CD14-positive monocyte (primary cell): ENCODE measurements at regions not wholly inside any gene's neighbourhood (a gene's known extent, or its start where the extent isn't known, plus 50 kb on each side); places are given as distances from the start of the nearest gene placed in this dataset.

Source experiments
- DNase-seq, 3 donors: peaks; one replicate each; pipeline ENCODE4 v3.0.0-alpha.2; 2011 to 2022
- H2AFZ ChIP-seq: 2 replicates; pipeline ENCODE4 v1.6.0; 2012; ENCODE audit warnings: mild to moderate bottlenecking, low read depth, low read length, inconsistent platforms; ENCODE audit not compliant: insufficient read depth, poor library complexity, severe bottlenecking
- H3K27ac ChIP-seq, 2 donors: 1 replicate in 1 of 2; 2 replicates in 1 of 2; pipeline ENCODE4 v1.5.1; 2012 to 2013; ENCODE audit warnings: low read length in 2 of 2, control low read depth in 1 of 2, inconsistent platforms in 1 of 2, low read depth in 1 of 2, mild to moderate bottlenecking in 1 of 2
- H3K27me3 ChIP-seq, 2 donors: one replicate each; pipeline versions ENCODE4 v1.6.0 to v1.6.1; 2011 to 2013; ENCODE audit warnings: low read length in 2 of 2; ENCODE audit not compliant: control insufficient read depth in 2 of 2, insufficient read depth in 2 of 2
- H3K36me3 ChIP-seq, 2 donors: replicated peaks in 1 of 2; 1 replicate in 1 of 2; 2 replicates in 1 of 2; pipeline versions ENCODE4 v1.5.1 to v1.6.1; 2012 to 2013; ENCODE audit warnings: low read length in 2 of 2, control low read depth in 1 of 2, inconsistent platforms in 1 of 2, mild to moderate bottlenecking in 1 of 2; ENCODE audit not compliant: insufficient read depth in 2 of 2, control insufficient read depth in 1 of 2
- H3K4me1 ChIP-seq, 2 donors: 1 replicate in 1 of 2; 2 replicates in 1 of 2; pipeline versions ENCODE4 v1.5.1 to v1.6.1; 2012 to 2013; ENCODE audit warnings: low read length in 2 of 2, control low read depth in 1 of 2, inconsistent platforms in 1 of 2, mild to moderate bottlenecking in 1 of 2, moderate library complexity in 1 of 2; ENCODE audit not compliant: insufficient read depth in 2 of 2, control insufficient read depth in 1 of 2
- H3K4me2 ChIP-seq: replicated peaks from 2 replicates; pipeline ENCODE3; 2012; ENCODE audit warnings: low read length, moderate library complexity, mild to moderate bottlenecking; ENCODE audit not compliant: poor library complexity, severe bottlenecking; ENCODE audit errors: extremely low read depth
- H3K4me3 ChIP-seq, 3 experiments: fragments of 200-600 bp in 1 of 3; sonication (generic) in 1 of 3; replicated peaks in 1 of 3; 1 replicate in 2 of 3; 2 replicates in 1 of 3; pipeline ENCODE4 v1.5.1; 2011 to 2013; ENCODE audit warnings: low read length in 3 of 3, mild to moderate bottlenecking in 3 of 3, control low read depth in 2 of 3, low read depth in 2 of 3, inconsistent platforms in 1 of 3, moderate library complexity in 1 of 3
- H3K79me2 ChIP-seq: 2 replicates; pipeline ENCODE4 v1.6.0; 2012; ENCODE audit warnings: mild to moderate bottlenecking, control low read depth, inconsistent platforms, low read length, moderate library complexity; ENCODE audit not compliant: insufficient read depth
- H3K9ac ChIP-seq: 2 replicates; pipeline ENCODE4 v1.6.0; 2017; ENCODE audit warnings: low read length, mild to moderate bottlenecking; ENCODE audit not compliant: insufficient read depth, poor library complexity, severe bottlenecking
- H3K9me3 ChIP-seq, 2 donors: replicated peaks in 1 of 2; 1 replicate in 1 of 2; 2 replicates in 1 of 2; pipeline versions ENCODE4 v1.5.1 to v1.6.1; 2012 to 2013; ENCODE audit warnings: low read length in 2 of 2, control low read depth in 1 of 2; ENCODE audit not compliant: control insufficient read depth in 1 of 2, insufficient read depth in 1 of 2
- H4K20me1 ChIP-seq: 2 replicates; pipeline ENCODE4 v1.6.0; 2012; ENCODE audit warnings: mild to moderate bottlenecking, low read length, control low read depth, moderate library complexity; ENCODE audit not compliant: insufficient read depth
- H3K27ac Mint-ChIP-seq, 7 donors: one replicate each; pipeline ENCODE4 v1.8.0; 2020; ENCODE audit warnings: mild to moderate bottlenecking in 7 of 7, mixed read lengths in 7 of 7, moderate library complexity in 6 of 7, inconsistent platforms in 2 of 7
- H3K27me3 Mint-ChIP-seq, 3 donors: one replicate each; pipeline ENCODE4 v1.8.0; 2021 to 2022; ENCODE audit warnings: low read depth in 3 of 3, mild to moderate bottlenecking in 3 of 3, mixed read lengths in 3 of 3, moderate library complexity in 3 of 3, inconsistent platforms in 1 of 3
- H3K36me3 Mint-ChIP-seq, 2 donors: one replicate each; pipeline ENCODE4 v1.8.0; 2020; ENCODE audit warnings: mixed read lengths in 2 of 2, inconsistent platforms in 1 of 2, mild to moderate bottlenecking in 1 of 2
- H3K4me1 Mint-ChIP-seq: one replicate; pipeline ENCODE4 v1.8.0; 2020; ENCODE audit warnings: mild to moderate bottlenecking, mixed read lengths
- H3K4me3 Mint-ChIP-seq, 2 donors: one replicate each; pipeline ENCODE4 v1.8.0; 2020; ENCODE audit warnings: mild to moderate bottlenecking in 2 of 2, mixed read lengths in 2 of 2, moderate library complexity in 1 of 2
- H3K9me3 Mint-ChIP-seq, 7 donors: one replicate each; pipeline ENCODE4 v1.8.0; 2020 to 2022; ENCODE audit warnings: mixed read lengths in 7 of 7, mild to moderate bottlenecking in 6 of 7, moderate library complexity in 6 of 7, inconsistent platforms in 2 of 7
- CTCF ChIP-seq: fragments of 200-600 bp; IDR thresholded peaks from one replicate; pipeline ENCODE4 v1.8.0; 2022; ENCODE audit warnings: antibody characterized with exemption, mild to moderate bottlenecking
- WGBS: methylation state at CpG from one replicate; pipeline ENCODE4 v1.1.5; 2013; ENCODE audit warnings: missing lambda C conversion rate; ENCODE audit not compliant: insufficient coverage; 5-methylcytosine and 5-hydroxymethylcytosine counted together
- intact Hi-C, 2 donors: fragments of 100-400 bp; cut with micrococcal nuclease; formaldehyde crosslinking; loops; one replicate each; pipeline versions ENCODE4 v1.15.0 to v1.15.1; 2023

GRCh38 chr2:84022810-84023431 lies 436.2 kb downstream of the SUCLG1 start:
- no peak overlapping the region for H3K4me2 ChIP-seq
- TF ChIP-seq CTCF: peak; percentile 56
- WGBS: 67% methylated on average over 3 of the region's 5 CpGs

GRCh38 chr2:84017010-84017409 lies 442.1 kb downstream of the SUCLG1 start:
- Histone ChIP-seq H3K4me1 (no peaks in the 10 kb centered on the region), H3K79me2 (no peaks in the 10 kb centered on the region), H3K9ac (no peak overlapping the region), H4K20me1 (no peaks in the 10 kb centered on the region), H3K27ac (no peak overlapping the region), H3K9me3 (no peaks in the 10 kb centered on the region), H3K4me2 (no peak overlapping the region), H2AFZ (no peak overlapping the region), H3K4me3 (no peak overlapping the region), H3K36me3 (no peaks in the 10 kb centered on the region), H3K27me3 (no peaks in the 10 kb centered on the region)
- intact Hi-C loops: no loop called here
- H3K36me3 Mint-ChIP-seq: no peaks in the 10 kb centered on the region
- no peak for TF ChIP-seq CTCF
- H3K27ac Mint-ChIP-seq: no peak overlapping the region
- H3K9me3 Mint-ChIP-seq: peaks cover 0 to 5% (median 0%) of the 10 kb centered on the region in 7 donors
- H3K4me1 Mint-ChIP-seq: no peaks in the 10 kb centered on the region
- peaks cover 0 to 2% (median 1%) of the 10 kb centered on the region in 3 donors for H3K27me3 Mint-ChIP-seq
- no peak for DNase-seq
- H3K4me3 Mint-ChIP-seq: no peak overlapping the region

More at GRCh38 chr2:84022810-84023431, 436.2 kb downstream of the SUCLG1 start:
- Histone ChIP-seq H3K27ac (no peak overlapping the region), H3K4me1 (no peaks in the 10 kb centered on the region), H3K27me3 (no peaks in the 10 kb centered on the region), H2AFZ (no peak overlapping the region), H3K9ac (no peak overlapping the region), H3K4me3 (no peak overlapping the region), H3K36me3 (no peaks in the 10 kb centered on the region), H3K79me2 (no peaks in the 10 kb centered on the region), H4K20me1 (no peaks in the 10 kb centered on the region), H3K9me3 (no peaks in the 10 kb centered on the region)
- no peak for DNase-seq
- Mint-ChIP-seq H3K27me3 (no peaks in the 10 kb centered on the region), H3K9me3 (peaks cover 0 to 1% (median 0%) of the 10 kb centered on the region in 7 donors), H3K4me1 (no peaks in the 10 kb centered on the region), H3K27ac (peak overlapping the region in 1 of 7 donors; percentile 49), H3K4me3 (no peak overlapping the region), H3K36me3 (no peaks in the 10 kb centered on the region)
- intact Hi-C loops: no loop called here
